ENCODE measurements at regions not wholly inside any gene's neighbourhood (a gene's known extent, or its start where the extent isn't known, plus 50 kb on each side); places are given as distances from the start of the nearest gene placed in this dataset.
"Not testable (repeated sequence)": the region's sequence is repeated elsewhere in the genome, so short reads cannot be mapped to it uniquely, and the experiment has no call there.

GRCh38 chr13:109702030-109702597, 84.3 kb downstream of the IRS2 start:
- TF ChIP-seq EZH2 (IDR thresholded peaks at IDR 0.05; ENCODE audit: insufficient read depth, low read length); CTCF (IDR thresholded peaks at IDR 0.05; ENCODE audit: insufficient read depth, low read depth, low read length): not testable (repeated sequence)
